ENCODE measurements at regions not wholly inside any gene's neighbourhood (a gene's known extent, or its start where the extent isn't known, plus 50 kb on each side); places are given as distances from the start of the nearest gene placed in this dataset.

DNA sequence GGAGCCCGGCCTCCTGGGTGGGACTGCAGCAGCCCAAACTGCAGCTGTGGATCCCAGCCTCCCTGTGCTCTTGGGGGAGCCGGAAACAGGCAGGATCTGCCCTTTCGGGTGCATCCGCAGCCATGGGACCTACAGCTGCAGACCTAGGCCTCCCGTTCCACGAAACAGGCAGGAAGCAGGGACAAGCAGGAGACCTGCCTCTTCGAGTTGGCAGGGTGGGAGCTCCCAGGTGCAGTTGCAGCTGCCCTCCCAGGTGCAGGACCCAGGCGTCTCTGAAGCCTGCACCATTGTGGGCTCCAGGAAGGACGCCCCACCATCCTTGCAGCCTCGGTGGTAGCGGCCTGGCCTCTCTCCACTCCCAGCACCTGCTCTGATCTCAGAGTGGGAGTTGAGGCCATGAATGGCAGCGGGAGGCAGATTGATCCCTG lies 189.0 kb upstream of the KLHL1 start:
- no peak for DNase-seq (ENCODE audit: low spot score)

DNA sequence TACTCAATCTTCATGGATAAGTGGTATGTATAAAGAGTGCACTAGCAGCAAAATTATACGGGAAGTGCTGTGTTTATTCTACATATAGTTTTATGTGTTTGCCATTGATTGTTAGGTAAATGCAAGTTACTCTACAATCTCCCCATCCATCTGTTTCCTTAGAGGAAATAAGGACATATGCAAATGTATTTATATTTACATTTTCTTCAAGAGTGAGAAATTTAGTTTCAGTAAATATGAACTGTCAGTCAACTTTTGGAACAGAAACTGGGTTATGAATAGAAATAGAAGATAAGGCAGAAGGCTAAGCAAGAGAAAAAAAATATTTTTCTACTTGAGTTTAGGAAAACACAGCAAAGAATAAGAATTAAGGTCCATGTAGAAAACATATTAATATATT lies 176.1 kb upstream of the KLHL1 start:
- no peak overlapping the region for H3K4me3 ChIP-seq
- DNase-seq (ENCODE audit: low spot score) = no peak
- no peak for TF ChIP-seq CTCF (IDR thresholded peaks at IDR 0.05)

More for the DNA sequence above, 189.0 kb upstream of the KLHL1 start:
- TF ChIP-seq CTCF (IDR thresholded peaks at IDR 0.05) = no peak
- Histone ChIP-seq H3K27ac (no peak overlapping the region), H3K4me3 (no peak overlapping the region)

GRCh38 chr13:70275841-70276240 lies 167.6 kb upstream of the KLHL1 start:
- no peak overlapping the region for H3K4me3 ChIP-seq
- H3K27ac ChIP-seq = no peak overlapping the region
- no peak for TF ChIP-seq CTCF (IDR thresholded peaks at IDR 0.05)
- DNase-seq (ENCODE audit: low spot score) = no peak

More for the DNA sequence above, 176.1 kb upstream of the KLHL1 start:
- no peak overlapping the region for H3K27ac ChIP-seq

GRCh38 chr13:70255406-70255991 lies 147.2 kb upstream of the KLHL1 start:
- TF ChIP-seq CTCF (IDR thresholded peaks at IDR 0.05) = no peak
- no peak for DNase-seq (ENCODE audit: low spot score)
- H3K27ac ChIP-seq = no peak overlapping the region
- H3K4me3 ChIP-seq = no peak overlapping the region

- no peak for TF ChIP-seq CTCF (IDR thresholded peaks at IDR 0.05)
- no peak overlapping the region for H3K4me3 ChIP-seq
- no peak for DNase-seq (ENCODE audit: low spot score)
- H3K27ac ChIP-seq = no peak overlapping the region
These were observed 145.6 kb upstream of the KLHL1 start for GRCh38 chr13:70253834-70254233.

GRCh38 chr13:70253411-70253810 lies 145.2 kb upstream of the KLHL1 start:
- Histone ChIP-seq H3K27ac (no peak overlapping the region), H3K4me3 (no peak overlapping the region)
- no peak for TF ChIP-seq CTCF (IDR thresholded peaks at IDR 0.05)
- no peak for DNase-seq (ENCODE audit: low spot score)

- DNase-seq (ENCODE audit: low spot score) = no peak
These were observed 141.2 kb upstream of the KLHL1 start for GRCh38 chr13:70249332-70250064.

More at GRCh38 chr13:70249332-70250064, 141.2 kb upstream of the KLHL1 start:
- Histone ChIP-seq H3K27ac (no peak overlapping the region), H3K4me3 (no peak overlapping the region)
- no peak for TF ChIP-seq CTCF (IDR thresholded peaks at IDR 0.05)

Data from coronary artery (tissue), 2 donors.